Activated gamma-delta T cell treated with anti-CD3 and anti-CD28 coated beads, Interleukin-2, amount 50 U/mL, for 16 hours (primary cell): ENCODE measurements at regions not wholly inside any gene's neighbourhood (a gene's known extent, or its start where the extent isn't known, plus 50 kb on each side); places are given as distances from the start of the nearest gene placed in this dataset.

Source experiments
- DNase-seq: peaks from one replicate; pipeline ENCODE4 v3.0.0-alpha.2; 2020; ENCODE audit warnings: low read depth

DNA sequence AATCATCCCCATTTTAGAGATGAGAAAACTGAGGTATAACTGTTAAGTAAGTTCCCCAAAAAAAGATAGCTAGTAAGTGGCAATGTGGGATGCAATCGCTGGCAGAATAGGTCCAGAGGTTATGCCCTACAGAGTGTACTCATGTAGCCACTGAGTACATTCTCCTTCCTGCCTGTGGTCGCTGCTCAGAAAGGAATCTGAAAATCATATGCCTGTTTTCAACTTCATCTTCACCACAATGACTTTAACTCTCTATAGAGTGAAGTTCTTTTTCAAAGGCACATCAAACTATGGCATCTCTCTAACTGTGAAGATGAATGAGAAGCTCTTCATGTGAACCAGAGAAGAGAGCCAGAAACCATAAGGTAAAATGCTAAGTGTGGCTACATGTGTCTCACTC, 162.2 kb upstream of the SLC25A13 start:
- DNase-seq, result no peak

DNA sequence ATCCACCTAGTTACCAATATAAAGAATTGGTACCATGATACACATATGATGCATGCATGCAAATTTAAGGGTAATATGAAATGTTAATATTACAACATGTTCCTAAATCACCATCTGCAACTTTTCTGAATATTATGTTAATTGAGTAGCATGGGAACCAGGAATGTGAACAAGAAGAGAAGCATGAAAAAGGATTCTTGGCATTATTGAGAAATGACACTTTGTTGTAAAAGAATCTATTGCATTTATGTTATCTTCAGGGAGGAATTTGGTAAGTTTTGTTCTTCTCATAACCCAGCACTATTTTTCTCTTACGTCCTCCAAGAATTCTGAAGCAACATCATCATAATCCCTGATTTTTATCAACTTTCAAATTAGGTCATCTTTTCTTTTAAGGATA, 159.9 kb upstream of the SLC25A13 start:
- no peak for DNase-seq

DNA sequence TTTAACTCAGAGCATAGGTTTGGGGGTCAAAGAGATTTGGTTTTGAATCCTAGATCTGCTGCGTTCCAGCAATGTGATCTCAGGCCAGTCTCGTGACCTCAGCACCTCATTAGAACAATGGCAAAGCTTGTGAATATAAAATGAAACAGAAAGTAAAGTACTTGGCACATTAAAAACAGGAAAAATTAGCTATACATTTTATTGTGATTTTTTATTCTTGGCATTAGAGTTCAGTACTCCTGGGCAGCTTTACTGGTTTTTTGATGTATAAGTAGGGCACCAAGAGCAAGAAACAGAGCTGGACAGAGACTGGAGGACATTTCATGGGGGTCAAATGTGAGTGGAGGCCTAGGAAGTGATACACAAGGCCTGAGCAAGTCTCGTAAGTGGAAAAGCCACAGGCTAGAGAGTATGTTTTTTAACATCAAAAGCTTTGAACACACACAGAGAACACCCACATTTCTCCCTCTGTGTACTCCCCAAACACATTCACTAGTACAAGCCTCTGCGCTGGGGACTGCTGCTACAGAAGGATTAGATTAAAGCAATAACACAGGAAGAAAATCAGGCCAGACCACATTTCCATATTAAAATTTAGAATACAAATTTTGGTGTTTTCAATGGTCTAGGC, 157.2 kb upstream of the SLC25A13 start:
- DNase-seq, result no peak

DNA sequence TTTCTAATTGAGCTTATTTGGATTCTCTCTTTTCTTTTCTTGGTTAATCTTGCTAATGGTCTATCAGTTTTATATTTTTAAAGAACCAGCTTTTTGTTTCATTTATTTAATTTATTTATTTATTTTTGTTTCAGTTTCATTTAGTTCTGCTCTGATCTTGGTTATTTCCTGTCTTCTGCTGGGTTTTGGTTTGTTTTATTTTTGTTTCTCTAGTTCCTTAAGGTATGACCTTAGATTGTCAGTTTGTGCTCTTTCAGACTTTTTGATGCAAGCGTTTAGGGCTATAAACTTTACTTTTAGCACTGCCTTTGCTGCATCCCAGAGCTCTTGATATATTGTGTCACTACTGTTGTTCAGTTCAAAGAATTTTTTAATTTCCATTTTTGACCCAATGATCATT, 149.7 kb upstream of the SLC25A13 start:
- DNase-seq, result no peak

DNA sequence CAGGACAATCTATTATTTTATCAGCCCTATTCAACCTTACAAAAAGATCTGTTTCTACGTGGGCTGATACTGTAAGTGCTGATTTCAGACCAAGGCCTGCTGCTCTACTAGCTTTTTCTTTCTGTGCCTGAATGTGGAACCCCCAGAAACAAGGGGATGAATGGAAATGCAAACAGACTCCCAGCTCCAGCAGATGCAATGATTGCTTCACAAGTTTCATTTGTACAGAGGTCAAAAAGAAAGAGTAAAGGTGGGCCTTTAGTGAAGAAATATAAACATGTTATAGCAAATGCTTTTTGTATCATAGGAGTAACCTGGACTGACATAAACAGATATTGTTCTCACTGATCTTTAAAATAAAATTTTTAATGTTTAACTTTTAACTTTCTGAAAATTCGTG, 130.2 kb upstream of the SLC25A13 start:
- DNase-seq, result no peak

DNA sequence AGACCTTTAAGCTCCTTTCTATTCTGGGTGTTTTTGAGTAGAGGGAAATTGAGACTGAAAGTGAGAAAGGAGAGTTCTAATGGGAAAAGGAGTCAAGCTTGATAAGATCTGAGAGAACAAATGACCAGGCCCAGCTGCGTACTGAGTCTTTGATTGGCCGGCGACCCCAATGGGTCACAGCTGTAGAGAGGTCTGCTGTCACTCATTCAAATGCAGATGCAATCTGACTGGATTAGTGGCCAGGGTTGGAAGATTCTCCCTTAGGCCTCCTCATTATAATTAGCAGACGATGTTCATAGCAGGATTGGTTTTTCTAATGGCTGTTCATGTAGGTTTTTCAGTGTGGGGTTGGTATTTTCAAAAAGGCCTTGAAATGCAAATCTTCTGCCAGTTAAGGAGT, 127.2 kb upstream of the SLC25A13 start:
- DNase-seq, result no peak

DNA sequence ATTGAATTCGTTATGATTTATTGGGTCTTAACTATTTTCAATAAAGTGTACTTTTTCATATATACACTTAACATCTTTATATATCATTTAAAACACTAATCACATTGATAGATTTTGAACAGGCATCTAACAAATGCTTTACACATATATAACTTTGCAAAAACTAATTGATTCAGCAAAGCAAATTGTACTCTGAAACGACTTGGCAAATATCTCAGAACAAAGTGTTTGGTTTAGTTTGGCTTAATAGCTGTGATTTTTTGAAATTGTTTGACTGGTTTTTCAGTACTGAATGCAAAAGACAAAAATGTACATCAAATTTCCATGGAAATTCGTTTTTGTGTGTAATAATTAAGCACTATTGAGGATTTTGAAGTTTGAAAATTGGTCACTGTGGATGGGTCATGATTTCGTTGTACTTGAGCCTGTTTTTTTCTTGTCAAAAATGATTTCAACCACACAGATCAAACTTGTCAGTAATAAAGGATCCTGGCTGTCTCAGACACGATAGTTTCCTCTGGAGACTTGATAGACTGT, 125.3 kb upstream of the SLC25A13 start:
- DNase-seq, result no peak

DNA sequence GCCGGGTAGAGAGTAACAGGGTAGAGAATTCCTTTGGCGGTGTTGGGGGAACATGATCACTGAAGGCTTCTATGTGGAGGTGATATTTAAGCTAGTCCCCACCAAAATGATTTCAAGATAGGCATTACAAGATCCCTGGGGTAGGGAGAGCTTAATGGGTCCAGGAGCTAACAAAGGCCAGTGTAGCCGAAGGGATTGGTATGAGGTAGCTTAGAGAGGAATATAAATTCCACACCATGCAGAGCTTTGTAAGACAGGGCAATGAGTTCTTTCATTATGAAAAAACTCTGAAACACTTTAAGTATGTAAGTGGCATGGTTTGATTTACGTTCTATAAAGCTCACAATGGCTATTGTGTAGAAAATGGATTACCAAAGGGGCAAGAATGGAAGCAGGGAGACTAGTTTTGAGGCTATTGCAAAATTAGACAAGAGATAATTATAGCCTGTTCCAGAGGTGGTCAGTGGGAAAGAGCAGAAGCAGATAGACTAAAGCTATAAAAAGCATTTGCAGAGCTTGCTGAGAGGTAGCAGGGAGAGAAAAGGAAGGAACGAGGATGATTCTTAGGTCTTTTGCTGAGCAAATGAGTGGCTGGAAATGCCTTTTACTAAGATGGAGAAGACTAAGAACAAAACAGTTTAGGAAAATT, 119.7 kb upstream of the SLC25A13 start:
- no peak for DNase-seq

DNA sequence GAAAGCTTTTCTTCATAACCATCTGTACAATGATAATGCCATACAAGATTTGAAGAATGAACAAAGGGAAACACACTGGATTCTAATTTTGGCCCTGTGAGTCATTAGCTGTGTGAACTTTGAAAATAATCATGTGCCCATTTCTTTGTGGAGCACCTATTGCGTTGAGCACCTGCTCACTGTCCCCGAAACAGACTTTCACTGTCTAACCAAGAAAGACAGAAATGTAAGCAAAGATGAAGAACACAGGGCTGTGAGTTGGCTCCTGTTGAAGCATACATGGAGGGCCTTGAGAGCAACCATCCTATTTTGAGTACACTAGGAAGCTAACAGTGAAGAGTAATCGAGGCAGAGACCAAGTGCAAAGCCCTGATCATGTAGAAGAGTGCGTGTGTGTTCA, 118.4 kb upstream of the SLC25A13 start:
- DNase-seq, result no peak

DNA sequence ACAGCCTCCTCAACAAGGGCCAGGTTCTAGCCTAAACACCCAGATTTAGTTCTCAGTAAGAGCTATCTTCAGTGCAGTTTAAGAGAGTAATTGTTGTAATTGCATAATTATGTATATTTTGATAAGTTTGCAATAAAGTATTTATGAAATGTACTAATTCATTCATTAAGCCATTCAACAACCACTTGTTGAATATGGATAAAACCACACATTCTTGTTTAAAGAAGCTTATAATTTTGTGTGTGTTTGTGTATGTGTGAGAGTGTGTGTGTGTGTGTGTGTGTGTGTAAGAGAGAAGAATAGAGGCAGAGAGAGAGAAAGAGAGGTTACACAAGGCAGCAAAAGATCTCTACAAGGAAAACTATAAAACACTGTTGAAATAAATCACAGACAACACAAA, 115.0 kb upstream of the SLC25A13 start:
- DNase-seq, result no peak

DNA sequence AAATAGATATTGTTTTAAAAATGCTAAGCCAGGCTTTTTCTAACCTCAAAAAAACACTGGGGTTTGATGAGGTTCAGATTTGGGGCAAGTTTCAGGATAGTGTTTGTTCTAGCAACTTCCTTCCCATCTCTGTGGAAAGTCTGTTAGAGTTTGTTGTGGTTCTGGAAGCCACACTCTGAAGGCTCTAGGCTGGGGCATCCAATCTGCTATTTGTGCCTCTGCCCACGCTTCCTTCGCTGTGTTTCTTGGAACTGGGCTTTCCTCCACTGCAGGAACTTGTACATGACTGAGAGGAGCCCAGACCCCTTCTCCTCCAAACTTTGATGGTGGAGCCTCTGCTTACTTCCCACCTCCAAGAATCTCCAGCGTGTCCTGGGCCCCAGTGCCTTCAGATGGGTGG, 108.5 kb upstream of the SLC25A13 start:
- DNase-seq, result no peak

DNA sequence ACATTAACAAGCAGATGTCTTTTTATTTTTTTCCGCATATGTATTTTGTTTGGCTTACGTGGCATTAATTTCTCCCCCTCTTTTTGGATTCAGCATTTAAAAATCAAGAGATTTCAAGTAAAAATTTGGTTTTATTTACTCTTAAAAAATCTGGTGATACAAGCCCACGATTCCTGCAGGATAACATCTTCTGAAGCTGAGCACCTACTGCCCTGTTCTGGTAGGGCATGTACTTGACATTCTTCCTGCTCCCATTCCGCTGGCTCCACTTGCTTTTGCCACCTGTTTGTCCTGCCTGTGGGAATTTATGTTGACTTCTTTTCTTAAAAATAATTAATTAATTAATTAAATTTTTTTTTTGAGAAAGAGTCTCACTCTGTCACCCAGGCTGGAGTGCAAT, 105.2 kb upstream of the SLC25A13 start:
- no peak for DNase-seq

DNA sequence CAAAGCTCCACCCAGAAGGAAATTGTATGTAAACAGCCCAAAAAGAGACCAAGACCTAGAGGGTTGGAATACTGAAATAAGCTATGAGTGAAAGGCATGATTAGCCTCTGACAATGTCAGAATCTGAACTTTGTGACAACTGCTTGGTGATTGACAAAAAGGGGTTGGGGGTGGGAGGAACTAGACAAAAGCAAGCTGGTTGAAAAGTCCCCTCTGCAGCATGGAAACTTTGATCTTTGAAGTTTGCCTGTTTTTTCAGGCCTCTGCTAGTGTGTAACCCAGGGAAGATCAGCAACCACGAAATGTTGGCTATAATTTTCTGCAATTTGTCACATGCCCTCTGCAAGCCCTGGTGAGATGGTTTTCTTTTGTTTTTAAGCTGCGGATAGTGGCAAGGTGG, 104.8 kb upstream of the SLC25A13 start:
- no peak for DNase-seq

DNA sequence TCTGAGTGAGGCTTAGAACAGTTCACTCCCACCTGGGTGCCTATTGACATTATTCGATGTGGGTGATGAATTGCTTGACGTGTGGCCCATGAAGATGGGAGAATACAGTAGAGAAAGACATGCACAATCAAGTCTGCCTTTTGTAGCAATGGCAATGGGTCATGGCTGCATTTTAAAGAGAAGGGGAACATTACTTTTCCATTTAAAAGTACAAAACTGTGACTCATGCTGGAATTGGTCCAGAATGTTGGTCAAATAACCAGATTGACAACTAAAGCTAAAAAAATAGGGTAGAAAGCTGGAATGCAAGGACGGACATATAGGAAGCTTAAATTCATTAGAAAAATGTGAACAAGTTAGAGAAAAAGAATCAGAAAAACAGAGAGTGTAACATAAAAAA, 104.1 kb upstream of the SLC25A13 start:
- no peak for DNase-seq

DNA sequence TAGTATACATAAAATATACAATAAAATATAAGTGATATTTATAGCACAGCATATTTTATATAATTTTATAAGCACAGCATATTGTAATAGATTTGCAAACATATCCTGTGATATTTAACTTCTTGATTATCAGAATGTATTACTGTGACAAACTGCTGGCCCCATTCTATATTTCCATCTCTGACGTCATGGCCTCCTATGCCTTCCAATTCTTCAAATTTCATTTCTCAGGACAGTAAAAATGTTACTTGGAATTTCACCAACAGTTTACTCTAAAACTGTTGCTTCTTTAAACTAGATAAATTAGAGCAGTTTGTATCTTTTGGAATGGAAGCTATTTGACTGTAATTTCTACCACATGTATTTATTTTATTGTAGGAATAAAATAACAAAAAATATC, 102.5 kb upstream of the SLC25A13 start:
- no peak for DNase-seq

DNA sequence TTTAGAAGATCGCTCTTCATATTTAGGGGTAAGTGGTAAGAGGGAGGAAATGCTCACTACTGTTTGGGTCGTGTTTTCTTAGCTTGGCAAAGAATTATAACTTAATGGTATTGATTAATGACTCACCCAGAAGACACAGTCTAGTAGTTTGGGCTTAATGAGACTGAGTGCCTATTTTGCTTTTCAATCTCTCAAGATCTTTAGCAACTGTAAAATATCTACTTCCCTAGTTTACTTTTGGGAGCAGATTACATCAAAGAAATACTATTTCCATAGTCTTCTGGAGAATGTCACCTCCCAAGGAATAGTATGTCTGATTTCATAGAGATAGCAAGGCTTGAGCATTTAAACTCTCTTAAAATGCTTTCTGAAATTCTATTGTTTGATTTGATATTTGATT, 100.5 kb upstream of the SLC25A13 start:
- no peak for DNase-seq

DNA sequence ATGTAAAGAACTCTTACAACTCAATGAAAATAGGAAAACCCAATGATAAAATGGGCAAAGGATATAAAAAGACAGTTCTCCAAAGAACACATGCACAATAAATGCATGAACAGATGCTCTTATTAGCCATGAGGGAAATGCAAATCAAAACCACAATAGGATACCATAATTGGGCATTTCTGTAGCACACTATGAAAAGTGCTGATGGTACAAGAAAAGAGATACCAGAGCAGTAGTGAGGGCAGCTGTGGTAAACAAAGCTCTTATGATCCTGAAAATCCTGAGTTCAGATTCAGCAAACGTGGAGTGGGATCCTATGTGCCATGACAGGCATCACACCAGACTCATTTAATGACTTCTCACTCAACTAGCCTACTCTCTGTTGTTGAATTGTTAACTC, 96.7 kb upstream of the SLC25A13 start:
- no peak for DNase-seq

DNA sequence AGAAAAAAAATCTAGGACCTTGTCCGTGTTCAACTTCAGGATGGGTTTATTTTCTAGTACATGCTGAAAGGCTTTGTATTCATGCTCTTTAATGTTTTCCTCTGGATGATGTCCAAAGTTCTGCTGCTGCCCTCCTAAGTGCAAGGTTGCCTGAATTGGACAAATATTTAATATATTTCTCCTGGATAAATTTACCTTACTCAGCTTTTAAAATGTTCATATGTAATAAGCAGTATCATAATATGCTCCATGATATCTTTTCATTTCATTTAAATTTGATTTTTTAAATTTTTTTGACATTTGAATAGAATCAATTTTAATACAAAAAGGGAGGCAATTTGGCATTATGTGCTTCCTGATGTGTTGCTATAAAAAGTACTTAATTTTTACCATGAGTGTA, 95.9 kb upstream of the SLC25A13 start:
- no peak for DNase-seq

DNA sequence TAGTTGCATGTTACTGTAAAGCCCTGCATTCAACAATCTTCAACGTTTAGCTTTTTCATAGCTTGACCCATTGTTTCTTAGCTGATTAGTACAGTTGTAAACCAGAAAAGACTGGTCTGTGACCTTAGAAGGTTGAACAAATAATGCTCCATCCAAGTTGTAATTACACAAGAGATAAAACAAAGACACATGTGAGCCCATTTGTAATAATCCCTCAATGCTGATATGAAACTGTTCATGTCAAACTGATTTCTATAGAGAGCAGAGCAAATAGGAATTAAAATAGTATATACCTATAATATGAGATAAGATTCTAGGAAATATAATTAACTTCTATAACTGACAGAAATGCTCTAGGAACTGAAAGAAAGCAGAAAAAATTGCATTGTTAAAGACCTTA, 94.7 kb upstream of the SLC25A13 start:
- DNase-seq, result no peak

DNA sequence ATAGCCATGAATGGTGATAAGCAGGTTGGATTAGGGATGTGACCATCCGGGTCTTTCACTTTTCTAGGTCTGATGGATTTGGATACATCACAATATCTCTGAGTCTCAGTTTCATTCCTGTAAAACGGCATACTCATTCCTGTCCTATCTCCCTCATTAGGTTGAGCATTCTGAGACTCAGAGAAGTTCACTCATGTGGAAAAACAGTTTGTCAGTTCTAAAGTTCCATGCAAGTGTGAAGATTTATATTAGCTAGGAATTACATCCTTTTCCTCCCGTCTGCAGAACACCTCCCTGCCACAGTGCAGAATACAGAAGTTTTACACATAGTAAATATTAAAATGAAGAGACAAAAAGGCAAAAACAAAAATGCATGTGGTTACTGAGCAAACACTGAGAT, 94.2 kb upstream of the SLC25A13 start:
- no peak for DNase-seq

DNA sequence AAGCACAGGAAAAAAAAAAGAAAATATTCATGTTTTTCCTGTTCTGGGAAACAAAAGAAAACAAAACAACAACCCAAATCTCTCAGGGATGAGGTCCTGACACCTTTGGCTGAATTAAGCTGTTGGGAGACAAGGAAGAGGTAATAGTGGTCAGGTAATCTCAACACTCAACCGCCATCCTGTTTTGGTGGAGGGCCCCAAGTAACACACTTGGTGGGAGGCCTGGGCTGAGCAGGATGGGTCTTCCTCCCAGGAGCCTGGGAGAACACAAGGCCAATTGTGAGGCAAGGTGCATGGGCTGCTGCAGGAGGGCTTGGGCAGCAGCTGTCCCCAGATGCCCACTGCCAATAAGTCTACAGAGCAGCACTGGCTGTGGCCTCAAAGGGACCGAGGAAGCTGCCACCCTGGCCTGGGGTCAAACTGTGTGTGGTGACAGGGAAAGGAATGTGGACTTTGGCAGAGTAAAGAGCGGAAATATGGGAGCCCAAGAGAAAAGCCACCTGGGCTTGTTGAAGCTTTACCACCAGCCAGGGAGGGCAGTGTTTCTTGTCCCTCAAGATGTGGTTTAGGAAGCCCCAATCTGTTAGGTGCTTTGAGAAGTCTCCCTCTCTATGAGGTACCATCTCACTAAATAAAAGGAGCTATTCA, 93.5 kb upstream of the SLC25A13 start:
- no peak for DNase-seq

DNA sequence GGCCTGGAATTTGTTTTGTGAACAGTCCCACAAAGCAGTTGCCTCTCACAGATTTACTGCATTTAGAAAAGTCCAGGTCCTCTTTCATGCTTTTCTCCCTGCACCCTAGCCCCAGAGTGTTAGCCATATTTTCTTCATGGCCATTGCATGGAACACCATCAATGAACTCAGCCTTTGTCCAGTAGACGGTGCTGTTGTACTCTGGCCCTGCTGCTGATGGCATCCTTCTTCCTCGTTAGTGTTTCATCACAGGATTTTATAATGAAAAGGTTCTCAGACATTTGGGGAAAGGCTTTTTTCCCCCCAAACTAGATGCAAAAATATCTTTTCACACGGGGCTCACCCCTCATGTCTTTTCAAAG, 93.0 kb upstream of the SLC25A13 start:
- peak; percentile 3 for DNase-seq

DNA sequence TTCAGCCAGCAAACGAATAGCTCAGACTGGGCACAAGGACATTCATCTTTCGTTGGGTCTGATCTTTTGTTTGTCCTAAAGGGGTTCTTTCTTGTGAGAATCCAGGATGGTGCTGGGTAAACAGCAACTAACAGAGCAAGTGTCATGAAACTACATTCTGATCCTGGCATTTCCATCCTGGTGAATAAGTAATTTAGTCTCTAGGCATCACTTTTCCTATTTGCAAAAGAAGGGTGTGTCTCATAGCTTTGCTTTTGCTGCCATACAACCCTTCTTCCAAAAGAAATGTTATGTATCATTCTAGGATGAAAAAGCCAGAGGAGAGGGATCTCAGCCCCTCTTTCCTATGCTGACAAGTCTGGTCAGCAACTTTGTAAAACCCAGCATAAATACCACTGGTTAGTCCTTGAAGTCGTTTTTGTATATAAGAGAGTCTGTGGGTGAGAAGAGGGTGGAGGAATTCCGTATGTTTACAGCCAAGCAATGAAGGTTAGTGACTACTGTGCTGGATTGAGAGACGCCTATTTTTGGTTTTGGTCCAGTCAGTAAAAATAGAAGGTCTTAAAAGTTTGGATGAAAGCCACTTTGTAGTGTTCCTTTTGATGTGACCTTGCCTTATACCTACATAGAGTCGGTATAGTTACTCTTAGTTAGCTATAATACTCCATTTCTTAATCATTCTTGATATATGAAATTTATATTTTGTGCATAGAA, 88.4 kb upstream of the SLC25A13 start:
- no peak for DNase-seq
